Fibroblast of lung (primary cell): ENCODE measurements at regions not wholly inside any gene's neighbourhood (a gene's known extent, or its start where the extent isn't known, plus 50 kb on each side); places are given as distances from the start of the nearest gene placed in this dataset.
"Not testable (repeated sequence)": the region's sequence is repeated elsewhere in the genome, so short reads cannot be mapped to it uniquely, and the experiment has no call there.

Experiments
- DNase-seq, 2 donors: peaks; one replicate each; pipeline versions ENCODE4 v3.0.0 to v3.0.0-alpha.2; 2010; ENCODE audit warnings: low read depth in 2 of 2
- H2AFZ ChIP-seq: 2 replicates; pipeline ENCODE4 v1.5.1; 2012; ENCODE audit warnings: low read length, control low read depth, inconsistent platforms
- H3K27ac ChIP-seq: 2 replicates; pipeline ENCODE4 v1.5.1; 2011; ENCODE audit warnings: low read length, control low read depth; ENCODE audit not compliant: insufficient read depth
- H3K27me3 ChIP-seq: 2 replicates; pipeline ENCODE4 v1.5.1; 2011; ENCODE audit warnings: mild to moderate bottlenecking, low read length; ENCODE audit not compliant: control insufficient read depth, insufficient read depth
- H3K36me3 ChIP-seq: 2 replicates; pipeline ENCODE4 v1.5.1; 2011; ENCODE audit warnings: low read length; ENCODE audit not compliant: control insufficient read depth, insufficient read depth
- H3K4me1 ChIP-seq: 2 replicates; pipeline ENCODE4 v1.5.1; 2011; ENCODE audit warnings: low read length; ENCODE audit not compliant: control insufficient read depth, insufficient read depth; ENCODE audit errors: extremely low read depth
- H3K4me2 ChIP-seq: 2 replicates; pipeline ENCODE4 v1.5.1; 2011; ENCODE audit warnings: low read length, control low read depth; ENCODE audit not compliant: insufficient read depth; ENCODE audit errors: extremely low read depth
- H3K4me3 ChIP-seq, 4 experiments: fragments of 200-600 bp in 1 of 4; sonication (generic) in 1 of 4; replicated peaks in 1 of 4; 2 replicates each; pipeline ENCODE4 v1.5.1; 2011 to 2016; ENCODE audit warnings: low read length in 4 of 4, low read depth in 3 of 4, mild to moderate bottlenecking in 3 of 4, control low read depth in 2 of 4, inconsistent platforms in 1 of 4, mixed read lengths in 1 of 4; ENCODE audit not compliant: insufficient read depth in 1 of 4; ENCODE audit errors: control extremely low read depth in 1 of 4
- H3K79me2 ChIP-seq: 2 replicates; pipeline ENCODE4 v1.5.1; 2012; ENCODE audit warnings: mild to moderate bottlenecking, low read length, inconsistent platforms; ENCODE audit not compliant: control insufficient read depth, insufficient read depth
- H3K9ac ChIP-seq: 2 replicates; pipeline ENCODE4 v1.5.1; 2011; ENCODE audit warnings: mild to moderate bottlenecking, low read length, control low read depth; ENCODE audit not compliant: insufficient read depth
- H3K9me3 ChIP-seq: 2 replicates; pipeline ENCODE4 v1.5.1; 2012; ENCODE audit warnings: low read depth, low read length; ENCODE audit not compliant: control insufficient read depth, insufficient read depth
- H4K20me1 ChIP-seq: 2 replicates; pipeline ENCODE4 v1.5.1; 2011; ENCODE audit warnings: low read length; ENCODE audit not compliant: control insufficient read depth, insufficient read depth; ENCODE audit errors: extremely low read depth
- EZH2 ChIP-seq: IDR thresholded peaks from 2 replicates; pipeline ENCODE4 v1.5.1; 2012; ENCODE audit warnings: low read length, control low read depth, mild to moderate bottlenecking; ENCODE audit errors: missing control alignments
- TF ChIP-seq, protein P1 (sequence below), 2 donors: IDR thresholded peaks in 1 of 2; conservative IDR thresholded peaks in 1 of 2; 1 replicate in 1 of 2; 2 replicates in 1 of 2; pipeline ENCODE4 v1.5.1; 2011 to 2012; ENCODE audit warnings: low read length in 2 of 2, control low read depth in 1 of 2, inconsistent platforms in 1 of 2, low read depth in 1 of 2, mild to moderate bottlenecking in 1 of 2

DNA sequence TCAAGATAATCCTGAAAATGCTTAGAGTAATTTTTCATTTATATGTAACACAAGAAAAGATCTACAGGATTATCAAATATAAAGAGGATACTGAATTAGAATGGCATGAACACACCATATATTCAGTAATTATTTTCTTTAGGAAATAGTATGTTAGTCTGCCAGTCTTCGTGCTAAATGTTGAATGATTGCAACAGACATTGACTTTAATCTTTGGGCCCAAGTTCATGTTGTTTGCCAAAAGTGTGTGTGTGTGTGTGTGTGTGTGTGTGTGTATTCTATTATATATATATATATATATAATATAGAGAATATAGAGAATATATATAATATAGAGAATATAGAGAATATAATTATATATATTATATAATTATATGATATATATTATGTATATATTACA, 186.6 kb downstream of the TMEM47 start:
- Histone ChIP-seq H3K36me3 (no peaks in the 10 kb centered on the region), H2AFZ (no peak overlapping the region), H4K20me1 (no peaks in the 10 kb centered on the region), H3K9ac (no peak overlapping the region), H3K4me2 (no peak overlapping the region), H3K27me3 (no peaks in the 10 kb centered on the region), H3K4me1 (no peaks in the 10 kb centered on the region), H3K79me2 (no peaks in the 10 kb centered on the region), H3K4me3 (no peak overlapping the region), H3K27ac (no peak overlapping the region), H3K9me3 (no peaks in the 10 kb centered on the region)
- no peak for DNase-seq
- TF ChIP-seq, protein P1, sequence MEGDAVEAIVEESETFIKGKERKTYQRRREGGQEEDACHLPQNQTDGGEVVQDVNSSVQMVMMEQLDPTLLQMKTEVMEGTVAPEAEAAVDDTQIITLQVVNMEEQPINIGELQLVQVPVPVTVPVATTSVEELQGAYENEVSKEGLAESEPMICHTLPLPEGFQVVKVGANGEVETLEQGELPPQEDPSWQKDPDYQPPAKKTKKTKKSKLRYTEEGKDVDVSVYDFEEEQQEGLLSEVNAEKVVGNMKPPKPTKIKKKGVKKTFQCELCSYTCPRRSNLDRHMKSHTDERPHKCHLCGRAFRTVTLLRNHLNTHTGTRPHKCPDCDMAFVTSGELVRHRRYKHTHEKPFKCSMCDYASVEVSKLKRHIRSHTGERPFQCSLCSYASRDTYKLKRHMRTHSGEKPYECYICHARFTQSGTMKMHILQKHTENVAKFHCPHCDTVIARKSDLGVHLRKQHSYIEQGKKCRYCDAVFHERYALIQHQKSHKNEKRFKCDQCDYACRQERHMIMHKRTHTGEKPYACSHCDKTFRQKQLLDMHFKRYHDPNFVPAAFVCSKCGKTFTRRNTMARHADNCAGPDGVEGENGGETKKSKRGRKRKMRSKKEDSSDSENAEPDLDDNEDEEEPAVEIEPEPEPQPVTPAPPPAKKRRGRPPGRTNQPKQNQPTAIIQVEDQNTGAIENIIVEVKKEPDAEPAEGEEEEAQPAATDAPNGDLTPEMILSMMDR (conservative IDR thresholded peaks at IDR 0.05 in 1 of 2, IDR thresholded peaks at IDR 0.05 in 1 of 2; ENCODE audit: low read depth in 1 of 2, low read length in 2 of 2), result no peak
- TF ChIP-seq EZH2, result no peak

DNA sequence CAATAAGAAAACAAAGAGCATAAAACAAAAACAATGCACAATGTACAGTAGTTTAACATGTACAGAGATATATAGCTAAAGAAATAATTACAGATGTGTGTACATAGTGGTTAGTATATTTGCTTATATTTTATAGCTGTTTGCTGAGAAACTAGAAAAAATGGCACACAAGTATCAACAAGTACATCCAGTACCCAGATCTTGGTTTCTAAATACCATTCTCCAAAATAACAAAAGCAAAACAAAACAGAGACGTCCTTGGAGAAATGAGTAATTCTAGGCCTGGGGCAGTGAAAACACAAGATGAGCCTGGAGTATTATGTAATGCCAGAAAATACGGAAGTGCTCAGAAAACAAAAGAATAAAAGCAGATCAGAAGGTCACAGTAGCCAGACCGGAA, 189.6 kb downstream of the TMEM47 start:
- Histone ChIP-seq H3K9me3 (no peaks in the 10 kb centered on the region), H3K27ac (no peak overlapping the region), H2AFZ (no peak overlapping the region), H4K20me1 (no peaks in the 10 kb centered on the region), H3K79me2 (no peaks in the 10 kb centered on the region), H3K27me3 (no peaks in the 10 kb centered on the region), H3K4me1 (no peaks in the 10 kb centered on the region), H3K4me2 (no peak overlapping the region), H3K9ac (no peak overlapping the region), H3K36me3 (no peaks in the 10 kb centered on the region), H3K4me3 (no peak overlapping the region)
- TF ChIP-seq, protein P1 (conservative IDR thresholded peaks at IDR 0.05 in 1 of 2, IDR thresholded peaks at IDR 0.05 in 1 of 2; ENCODE audit: low read depth in 1 of 2, low read length in 2 of 2), result no peak
- TF ChIP-seq EZH2, result no peak
- no peak for DNase-seq

DNA sequence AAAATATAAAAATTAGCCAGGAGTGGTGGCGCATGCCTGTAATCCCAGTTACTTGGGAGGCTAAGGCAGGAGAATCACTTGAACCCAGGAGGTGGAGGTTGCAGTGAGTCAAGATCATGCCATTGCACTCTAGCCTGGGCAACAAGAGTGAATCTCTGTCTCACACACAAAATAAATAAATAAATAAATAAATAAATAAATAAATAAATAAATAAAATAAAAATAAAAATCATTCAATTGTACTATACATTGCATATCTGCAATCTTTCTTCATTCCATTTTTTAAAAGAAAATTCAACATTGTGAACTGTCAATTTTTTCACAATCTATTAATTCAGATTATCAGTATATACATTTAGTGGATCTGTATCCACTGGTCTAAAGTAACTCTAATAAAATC, 193.9 kb downstream of the TMEM47 start:
- H3K9me3 ChIP-seq, DNase-seq, H3K27me3 ChIP-seq, H3K4me3 ChIP-seq, H2AFZ ChIP-seq, H4K20me1 ChIP-seq, H3K4me1 ChIP-seq, H3K36me3 ChIP-seq, H3K4me2 ChIP-seq, H3K79me2 ChIP-seq, H3K27ac ChIP-seq, H3K9ac ChIP-seq: not testable (repeated sequence)

DNA sequence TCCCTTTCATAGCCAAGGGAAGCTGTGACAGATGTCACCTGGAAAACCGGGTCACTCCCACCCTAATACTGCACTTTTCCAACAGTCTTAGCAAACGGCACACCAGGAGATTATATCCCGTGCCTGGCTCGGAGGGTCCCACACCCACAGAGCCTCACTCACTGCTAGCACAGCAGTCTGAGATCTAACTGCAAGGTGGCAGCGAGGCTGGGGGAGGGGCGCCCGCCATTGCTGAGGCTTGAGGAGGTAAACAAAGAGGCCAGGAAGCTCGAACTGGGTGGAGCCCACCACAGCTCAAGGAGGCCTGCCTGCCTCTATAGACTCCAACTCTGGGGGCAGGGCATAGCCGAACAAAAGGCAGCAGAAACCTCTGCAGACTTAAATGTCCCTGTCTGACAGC, 199.2 kb downstream of the TMEM47 start:
- not testable (repeated sequence) for H3K9me3 ChIP-seq, H2AFZ ChIP-seq, H3K9ac ChIP-seq, H3K4me2 ChIP-seq, H3K36me3 ChIP-seq, H3K4me1 ChIP-seq, H3K27ac ChIP-seq, H3K27me3 ChIP-seq, H3K79me2 ChIP-seq, DNase-seq, H4K20me1 ChIP-seq, H3K4me3 ChIP-seq
